ENCODE measurements at regions not wholly inside any gene's neighbourhood (a gene's known extent, or its start where the extent isn't known, plus 50 kb on each side); places are given as distances from the start of the nearest gene placed in this dataset.
A peak's percentile ranks its signal among the peaks of the same experiment; 100 is the strongest.

- Histone ChIP-seq H4K91ac (ENCODE audit: insufficient read depth, low read depth, low read length) (no peak overlapping the region), H2AFZ (replicated peaks; ENCODE audit: low read length, poor library complexity) (no peak overlapping the region), H3K4me2 (ENCODE audit: low read depth, low read length) (no peak overlapping the region), H3K18ac (ENCODE audit: low read depth, low read length) (no peak overlapping the region), H2BK15ac (ENCODE audit: low read depth, low read length) (no peak overlapping the region), H2BK5ac (ENCODE audit: low read depth, low read length, poor library complexity, severe bottlenecking) (peak overlapping the region; percentile 7), H2BK20ac (ENCODE audit: low read depth, low read length) (no peak overlapping the region), H3K56ac (ENCODE audit: extremely low read depth, insufficient read depth, low read length) (no peak overlapping the region), H3K79me1 (ENCODE audit: low read depth in 1 of 2, low read length in 2 of 2) (no peaks in the 10 kb centered on the region), H3K36me3 (ENCODE audit: control insufficient read depth, insufficient read depth, low read length) (no peaks in the 10 kb centered on the region), H3K4me3 (ENCODE audit: insufficient read depth, low read depth, low read length) (no peak overlapping the region), H4K8ac (ENCODE audit: low read depth in 2 of 2, low read length in 2 of 2) (no peak overlapping the region), H4K20me1 (ENCODE audit: insufficient read depth, low read length) (no peaks in the 10 kb centered on the region), H3K9me1 (ENCODE audit: insufficient read depth, low read length) (peaks cover 5% of the 10 kb centered on the region; the same call in 1 of the 2 replicates), H4K5ac (ENCODE audit: low read depth, low read length) (no peak overlapping the region), H2AK9ac (replicated peaks; ENCODE audit: low read depth, low read length, poor library complexity) (no peak overlapping the region), H3K27ac (ENCODE audit: insufficient read depth, low read length) (no peak overlapping the region), H3K4ac (ENCODE audit: low read depth, low read length) (no peak overlapping the region), H3K23ac (ENCODE audit: low read depth, low read length) (no peak overlapping the region), H3K9ac (ENCODE audit: low read depth, low read length) (no peak overlapping the region), H2BK120ac (ENCODE audit: low read depth, low read length) (no peak overlapping the region), H2AK5ac (ENCODE audit: low read depth, low read length) (no peak overlapping the region), H3K9me3 (ENCODE audit: control insufficient read depth, insufficient read depth, low read length) (no peaks in the 10 kb centered on the region), H3K4me1 (ENCODE audit: control insufficient read depth, insufficient read depth, low read length) (no peaks in the 10 kb centered on the region), H3K27me3 (ENCODE audit: control insufficient read depth, insufficient read depth, low read length) (no peaks in the 10 kb centered on the region), H3K14ac (replicated peaks; ENCODE audit: low read depth, low read length) (no peak overlapping the region)
- ChIA-PET POLR2A (ENCODE audit: unreplicated experiment) (no interaction called here), CTCF (no interaction called here)
- intact Hi-C loops (cut with micrococcal nuclease) (no loop called here), dilution Hi-C loops (cut with HindIII; ENCODE audit: low sequenced_read_pairs, unreplicated experiment) (no loop called here), in situ Hi-C loops (cut with MboI; ENCODE audit: low sequenced_read_pairs) (no loop called here)
- ATAC-seq (ENCODE audit: low read depth) (no peak), DNase-seq (no peak)
- BruUV-seq (replicated peaks) = no TSS peak
- TF ChIP-seq RFX5 (IDR thresholded peaks at IDR 0.05; ENCODE audit: low read depth, low read length) (no peak), MAFK (IDR thresholded peaks at IDR 0.05; ENCODE audit: low read depth, low read length) (no peak), ELK1 (IDR thresholded peaks at IDR 0.05; ENCODE audit: borderline replicate concordance, low read depth, low read length) (no peak), SMC3 (IDR thresholded peaks at IDR 0.05; ENCODE audit: low read depth, low read length) (no peak), MAZ (IDR thresholded peaks at IDR 0.05; ENCODE audit: borderline replicate concordance, low read depth, low read length) (no peak), FOS (IDR thresholded peaks at IDR 0.05; ENCODE audit: low read depth, low read length) (no peak), BHLHE40 (IDR thresholded peaks at IDR 0.05; ENCODE audit: low read depth, low read length) (no peak), NFE2L2 (IDR thresholded peaks at IDR 0.05; ENCODE audit: low read depth, low read length) (no peak), MXI1 (IDR thresholded peaks at IDR 0.05; ENCODE audit: borderline replicate concordance, low read depth, low read length) (no peak), CEBPB (IDR thresholded peaks at IDR 0.05; ENCODE audit: low read depth, low read length) (no peak), CHD1 (IDR thresholded peaks at IDR 0.05; ENCODE audit: low read depth, low read length) (no peak)
- TF ChIP-seq, protein P1, sequence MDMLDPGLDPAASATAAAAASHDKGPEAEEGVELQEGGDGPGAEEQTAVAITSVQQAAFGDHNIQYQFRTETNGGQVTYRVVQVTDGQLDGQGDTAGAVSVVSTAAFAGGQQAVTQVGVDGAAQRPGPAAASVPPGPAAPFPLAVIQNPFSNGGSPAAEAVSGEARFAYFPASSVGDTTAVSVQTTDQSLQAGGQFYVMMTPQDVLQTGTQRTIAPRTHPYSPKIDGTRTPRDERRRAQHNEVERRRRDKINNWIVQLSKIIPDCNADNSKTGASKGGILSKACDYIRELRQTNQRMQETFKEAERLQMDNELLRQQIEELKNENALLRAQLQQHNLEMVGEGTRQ (IDR thresholded peaks at IDR 0.05; ENCODE audit: low read depth, low read length) = no peak
- TF ChIP-seq, protein P2, sequence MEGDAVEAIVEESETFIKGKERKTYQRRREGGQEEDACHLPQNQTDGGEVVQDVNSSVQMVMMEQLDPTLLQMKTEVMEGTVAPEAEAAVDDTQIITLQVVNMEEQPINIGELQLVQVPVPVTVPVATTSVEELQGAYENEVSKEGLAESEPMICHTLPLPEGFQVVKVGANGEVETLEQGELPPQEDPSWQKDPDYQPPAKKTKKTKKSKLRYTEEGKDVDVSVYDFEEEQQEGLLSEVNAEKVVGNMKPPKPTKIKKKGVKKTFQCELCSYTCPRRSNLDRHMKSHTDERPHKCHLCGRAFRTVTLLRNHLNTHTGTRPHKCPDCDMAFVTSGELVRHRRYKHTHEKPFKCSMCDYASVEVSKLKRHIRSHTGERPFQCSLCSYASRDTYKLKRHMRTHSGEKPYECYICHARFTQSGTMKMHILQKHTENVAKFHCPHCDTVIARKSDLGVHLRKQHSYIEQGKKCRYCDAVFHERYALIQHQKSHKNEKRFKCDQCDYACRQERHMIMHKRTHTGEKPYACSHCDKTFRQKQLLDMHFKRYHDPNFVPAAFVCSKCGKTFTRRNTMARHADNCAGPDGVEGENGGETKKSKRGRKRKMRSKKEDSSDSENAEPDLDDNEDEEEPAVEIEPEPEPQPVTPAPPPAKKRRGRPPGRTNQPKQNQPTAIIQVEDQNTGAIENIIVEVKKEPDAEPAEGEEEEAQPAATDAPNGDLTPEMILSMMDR (conservative IDR thresholded peaks at IDR 0.05; ENCODE audit: low read depth, low read length) = no peak
Measured at GRCh38 chr1:185654952-185655314, 79.3 kb upstream of the HMCN1 start.

Measured in IMR-90 (cell line).